HG03159 (cell line): ENCODE measurements at regions not wholly inside any gene's neighbourhood (a gene's known extent, or its start where the extent isn't known, plus 50 kb on each side); places are given as distances from the start of the nearest gene placed in this dataset.
"Not testable (repeated sequence)": the region's sequence is repeated elsewhere in the genome, so short reads cannot be mapped to it uniquely, and the experiment has no call there.

Experiments used
- ATAC-seq: cut with Tn5 transposase; IDR thresholded peaks from one replicate; pipeline ENCODE4 v1.9.1; 2021; ENCODE audit warnings: mild to moderate bottlenecking, moderate library complexity; ENCODE audit not compliant: unreplicated experiment

GRCh38 chr12:89073659-89074058 lies 278.6 kb downstream of the DUSP6 start:
- ATAC-seq = no peak

DNA sequence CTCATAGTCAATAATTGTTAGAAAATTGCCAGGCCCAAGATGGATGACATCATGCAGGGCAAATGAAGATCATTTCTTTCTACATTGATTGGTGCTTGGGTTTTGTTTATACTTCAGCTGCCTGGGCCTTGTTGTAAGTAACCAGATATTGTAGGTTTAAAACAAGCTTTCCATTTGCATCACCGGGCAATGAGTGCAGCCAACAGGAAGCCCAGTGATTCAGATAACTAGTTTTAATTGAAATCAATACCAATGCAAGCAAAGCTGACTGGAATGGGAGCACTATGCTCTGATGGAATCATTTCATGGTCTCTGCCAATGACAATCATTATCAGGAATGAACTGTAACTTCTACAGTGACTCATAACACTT lies 279.3 kb downstream of the DUSP6 start:
- no peak for ATAC-seq

GRCh38 chr12:89072294-89073026 lies 279.8 kb downstream of the DUSP6 start:
- ATAC-seq = no peak

DNA sequence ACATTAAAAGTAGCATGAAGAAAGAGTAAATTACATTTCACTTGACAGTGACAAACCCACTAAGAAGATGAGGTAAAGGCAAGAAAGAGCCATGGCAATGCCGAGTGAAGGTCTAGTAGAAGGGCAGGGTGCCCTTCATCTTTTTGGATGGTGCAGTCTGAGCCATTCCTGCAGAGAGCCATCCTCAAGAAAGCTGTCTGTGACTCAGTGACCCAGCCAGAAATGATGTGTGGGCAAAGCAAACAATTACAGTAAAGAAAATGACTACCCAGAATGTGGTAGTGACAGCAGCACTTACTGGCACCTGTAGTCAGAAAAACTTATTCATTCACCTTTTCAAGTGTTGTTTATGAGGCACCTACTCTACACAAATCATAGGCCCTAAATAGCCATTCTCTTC lies 281.7 kb downstream of the DUSP6 start:
- no peak for ATAC-seq

DNA sequence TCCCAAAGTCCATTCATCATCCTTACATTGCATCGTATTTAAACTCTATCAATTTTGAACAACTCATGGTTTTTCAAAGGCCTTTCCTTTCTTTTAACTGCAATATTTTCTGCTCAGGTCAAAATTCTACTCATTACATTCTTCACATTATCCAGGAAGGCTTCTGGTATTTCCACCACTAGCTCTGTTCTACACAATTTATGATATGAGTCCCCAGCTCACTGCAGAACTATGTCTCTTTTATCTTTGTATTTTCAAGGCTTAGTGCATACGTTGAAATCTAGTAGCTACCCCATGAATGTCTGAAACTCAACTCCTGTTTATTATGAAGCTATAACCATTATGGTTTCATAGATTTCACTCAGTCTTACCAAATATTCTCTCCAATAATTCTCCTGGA lies 282.9 kb downstream of the DUSP6 start:
- ATAC-seq = no peak

DNA sequence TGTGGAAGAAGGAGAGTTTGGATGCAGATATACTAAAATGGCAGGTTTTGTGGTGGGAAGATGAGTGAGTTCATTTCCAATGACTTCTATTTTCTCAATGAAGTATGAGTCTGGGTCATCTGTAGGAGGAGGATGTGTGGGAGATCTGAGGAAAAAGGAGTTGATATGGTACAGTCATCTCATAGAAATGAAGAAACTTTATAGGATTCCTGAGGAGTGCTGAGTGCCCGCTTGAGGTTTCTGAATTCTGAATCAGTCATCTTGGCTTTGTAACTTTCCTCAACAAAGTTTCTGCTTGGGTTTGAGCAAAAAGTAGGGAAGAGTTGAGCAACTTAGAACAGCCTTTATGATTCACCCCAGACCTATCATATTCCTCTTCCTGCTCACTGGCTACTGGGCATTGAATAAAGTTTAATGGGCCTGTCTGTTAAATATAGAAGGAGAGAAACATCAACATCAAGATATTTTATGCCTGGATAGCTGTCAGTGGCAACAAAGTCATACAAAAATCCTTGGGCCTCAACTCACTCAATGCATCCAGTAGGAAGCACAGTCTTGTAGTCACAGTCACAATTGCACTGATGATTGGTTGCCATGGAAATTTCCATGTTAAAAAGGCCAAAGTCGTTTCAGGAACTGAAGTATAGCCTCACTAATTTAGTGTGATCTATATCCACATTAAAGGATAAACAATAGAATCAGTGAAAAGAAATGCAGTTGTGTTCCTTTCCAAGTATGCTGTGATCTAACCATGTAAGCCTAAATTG lies 284.7 kb downstream of the DUSP6 start:
- no peak for ATAC-seq

- ATAC-seq = no peak
Observed at GRCh38 chr12:89064780-89065179, 287.5 kb downstream of the DUSP6 start.

DNA sequence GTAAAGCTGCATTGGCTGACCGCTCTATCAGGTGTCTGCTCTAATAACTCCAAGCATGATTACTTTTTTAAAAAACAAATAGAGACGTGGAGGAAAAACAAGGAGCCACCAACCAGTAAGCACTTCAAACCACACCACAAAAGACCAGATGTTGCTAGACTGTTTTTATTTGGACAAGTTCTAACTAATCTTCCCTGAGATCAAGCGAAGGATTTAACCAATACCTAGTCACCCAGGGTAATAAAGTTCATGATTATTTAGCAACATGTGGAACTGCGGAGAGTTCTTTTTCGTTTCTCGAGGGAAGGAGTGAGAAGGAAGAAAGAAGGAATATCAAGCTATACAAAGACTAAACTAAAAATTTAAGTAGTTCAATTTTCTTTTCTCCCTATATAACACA lies 288.1 kb downstream of the DUSP6 start:
- ATAC-seq = no peak

DNA sequence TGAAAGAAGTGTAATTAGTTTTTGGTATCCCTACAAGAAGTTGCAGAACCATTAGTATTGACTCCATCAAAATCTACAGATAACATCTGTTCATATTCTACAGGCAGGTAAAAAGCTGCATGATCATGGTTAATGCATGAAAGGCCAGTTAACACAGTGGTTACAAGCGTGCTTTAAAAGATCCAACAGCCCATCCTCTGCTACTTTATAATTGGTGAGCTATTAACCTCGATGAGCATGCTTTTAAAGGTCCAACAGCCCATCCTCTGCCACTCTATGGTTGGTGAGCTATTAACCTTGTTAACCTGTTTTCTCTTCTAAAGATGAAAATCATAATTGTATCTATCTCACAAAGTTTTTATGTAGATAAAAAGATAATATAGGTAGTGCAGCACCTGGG lies 289.3 kb downstream of the DUSP6 start:
- no peak for ATAC-seq

DNA sequence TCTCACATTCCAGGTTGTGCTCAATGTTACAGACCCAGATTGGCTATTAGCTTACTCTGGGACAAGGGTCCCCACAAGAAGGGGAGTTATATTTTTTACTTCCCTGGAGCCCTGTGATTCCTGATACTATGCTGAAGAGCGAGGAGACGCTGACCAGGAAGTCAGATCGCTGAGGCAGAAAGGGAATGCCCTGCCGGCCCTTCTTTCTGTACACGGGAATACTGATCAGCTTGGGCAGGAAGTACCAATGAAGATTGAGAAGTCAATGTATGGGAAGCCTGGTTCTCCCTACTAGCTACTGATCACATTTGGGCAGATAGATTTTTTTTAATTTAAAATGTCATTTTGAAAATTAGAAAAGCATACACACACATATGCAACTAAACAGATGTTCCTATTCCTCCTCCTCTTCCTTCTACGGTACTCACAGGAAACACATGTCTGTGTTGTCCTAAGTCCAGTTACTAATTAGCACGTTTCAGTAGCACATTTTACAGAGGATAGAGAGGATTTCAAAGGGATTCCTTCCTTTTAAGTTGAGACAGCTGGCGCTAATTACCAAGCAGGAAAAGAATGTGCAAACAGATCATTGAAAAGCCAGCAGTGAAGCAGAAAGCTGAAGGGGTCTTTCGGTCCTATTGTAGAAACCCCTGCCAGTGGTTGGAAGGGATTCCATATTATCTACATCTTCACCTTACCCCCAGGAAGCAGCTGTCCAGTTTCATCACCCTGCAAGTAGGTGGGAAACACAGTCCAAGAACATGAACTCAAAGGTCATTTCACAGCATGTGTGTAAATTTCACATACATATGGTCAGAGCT lies 292.4 kb downstream of the DUSP6 start:
- ATAC-seq = no peak

GRCh38 chr12:89059056-89059455 lies 293.2 kb downstream of the DUSP6 start:
- no peak for ATAC-seq

- no peak for ATAC-seq
Observed at GRCh38 chr12:89058402-89058801, 293.9 kb downstream of the DUSP6 start.

GRCh38 chr12:89053817-89054216 lies 298.5 kb downstream of the DUSP6 start:
- not testable (repeated sequence) for ATAC-seq

DNA sequence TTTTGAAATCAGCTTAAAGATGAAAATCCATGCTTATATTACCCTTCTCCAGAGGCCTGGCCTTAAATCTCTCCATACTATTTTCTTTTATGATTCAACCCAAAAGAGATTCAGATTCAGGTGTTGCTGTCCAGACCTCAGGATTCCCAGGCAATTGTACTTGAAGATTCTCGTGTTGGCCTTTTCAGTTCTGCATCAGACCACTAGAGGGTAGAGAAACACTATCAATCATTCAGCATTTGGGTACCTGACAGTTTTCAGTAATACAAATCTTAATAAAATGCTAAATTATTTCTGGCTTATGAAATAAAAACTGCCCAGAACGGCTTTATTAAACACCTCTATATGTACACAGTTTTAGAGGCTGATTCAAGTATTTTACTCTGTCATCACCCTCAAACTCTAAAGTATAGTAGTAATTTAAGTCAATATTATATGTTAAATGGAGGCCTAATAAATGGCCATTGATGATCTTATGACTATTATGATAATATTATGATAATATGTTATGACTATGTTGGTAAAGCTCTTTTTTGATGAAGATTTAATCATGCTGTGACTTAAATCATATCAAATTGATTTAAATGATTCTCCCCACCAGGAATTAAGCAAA lies 301.1 kb downstream of the DUSP6 start:
- peak; percentile 76 for ATAC-seq

DNA sequence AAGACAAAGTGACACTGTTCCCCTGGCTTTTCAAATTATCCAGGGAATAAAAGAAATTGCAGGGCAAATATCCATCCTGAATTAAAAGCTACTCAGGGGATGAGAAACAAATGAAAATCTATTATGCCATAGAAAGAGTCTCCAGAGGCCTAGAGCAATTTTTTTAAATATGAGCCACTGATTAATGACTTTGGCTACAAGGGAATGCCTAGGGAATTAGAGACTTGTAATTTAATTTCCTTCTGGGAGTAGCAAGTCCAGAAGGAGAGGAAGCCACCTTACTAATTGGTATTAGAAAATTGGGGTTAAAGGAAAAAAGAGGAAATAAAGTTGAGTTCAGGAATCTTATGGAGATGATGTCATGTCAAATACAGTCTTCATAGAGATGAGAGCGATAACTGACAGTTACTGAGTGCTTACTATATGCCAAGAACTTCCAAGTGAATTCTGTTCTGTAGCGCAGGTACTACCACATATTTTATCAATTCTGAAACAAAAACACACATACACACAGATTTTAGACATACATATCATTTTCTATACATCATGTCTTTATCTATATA lies 304.4 kb downstream of the DUSP6 start:
- no peak for ATAC-seq

- no peak for ATAC-seq
Observed at GRCh38 chr12:89041078-89041477, 311.2 kb downstream of the DUSP6 start.

- peak; percentile 98 for ATAC-seq
Observed at GRCh38 chr12:89040146-89040964, 311.9 kb downstream of the DUSP6 start.

GRCh38 chr12:89038831-89039512 lies 313.3 kb downstream of the DUSP6 start:
- ATAC-seq = peak; percentile 46

DNA sequence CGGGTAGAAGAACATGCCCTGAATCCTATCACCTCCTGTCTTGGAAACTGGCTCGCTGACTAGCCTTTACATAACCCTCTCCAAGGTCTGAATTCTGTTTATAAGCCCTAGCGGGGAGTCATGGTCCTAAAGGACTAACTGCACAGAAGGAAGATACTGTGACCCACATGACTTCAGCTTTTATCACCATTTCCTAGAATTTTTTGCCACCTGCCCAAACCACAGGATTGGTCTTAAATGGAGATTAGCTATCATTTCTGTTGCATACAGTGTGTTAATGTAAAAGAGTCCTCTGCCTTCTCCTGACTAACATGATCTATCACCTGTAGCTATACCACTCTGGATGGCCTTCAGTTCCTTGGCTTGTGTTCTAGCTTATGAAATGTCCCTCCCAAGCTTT lies 319.2 kb downstream of the DUSP6 start:
- no peak for ATAC-seq
